PC-9 (cell line): ENCODE measurements at regions not wholly inside any gene's neighbourhood (a gene's known extent, or its start where the extent isn't known, plus 50 kb on each side); places are given as distances from the start of the nearest gene placed in this dataset.

Source experiments
- EZH2 ChIP-seq: fragments of 200-600 bp; sonication (generic); IDR thresholded peaks from 2 replicates; pipeline ENCODE4 v1.8.0; 2017; ENCODE audit warnings: antibody characterized with exemption, low read depth
- TF ChIP-seq, protein P1 (sequence below): fragments of 200-600 bp; sonication (generic); conservative IDR thresholded peaks from 2 replicates; pipeline ENCODE4 v1.6.1; 2017; ENCODE audit warnings: mixed run types, antibody characterized with exemption, mild to moderate bottlenecking, moderate library complexity

DNA sequence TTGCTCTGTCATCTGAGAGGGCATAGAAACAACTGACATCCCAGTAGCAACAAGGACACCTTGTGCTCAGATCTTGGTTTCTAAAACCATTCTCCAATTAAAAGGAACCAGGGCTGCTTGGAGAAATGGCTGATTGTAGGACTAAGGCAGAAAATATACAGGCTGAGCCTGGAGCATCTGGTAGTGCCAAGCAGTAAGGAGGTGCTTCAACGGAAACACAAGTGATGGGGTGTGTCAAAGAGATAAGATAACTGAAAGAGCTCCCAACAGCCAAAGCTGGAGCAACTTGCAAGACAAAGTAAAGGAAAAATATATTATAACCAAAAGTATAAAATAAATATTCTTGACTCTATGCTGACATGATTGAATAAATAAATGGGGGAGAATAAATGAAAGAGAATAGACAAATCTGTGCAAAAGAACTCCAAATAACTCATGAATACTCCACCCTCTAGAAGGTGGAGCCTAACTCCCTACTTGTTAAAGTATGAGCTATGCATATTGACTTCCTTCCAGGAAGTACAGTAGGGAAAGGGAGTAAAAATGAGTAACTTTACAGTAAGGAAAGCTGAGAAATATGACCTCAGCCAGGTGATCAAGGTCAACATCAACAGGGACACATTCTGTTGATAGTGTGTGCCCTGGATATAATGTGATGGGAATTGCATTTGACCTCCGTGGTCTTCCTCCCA lies 162.4 kb downstream of the NOC3L start:
- TF ChIP-seq, protein P1, sequence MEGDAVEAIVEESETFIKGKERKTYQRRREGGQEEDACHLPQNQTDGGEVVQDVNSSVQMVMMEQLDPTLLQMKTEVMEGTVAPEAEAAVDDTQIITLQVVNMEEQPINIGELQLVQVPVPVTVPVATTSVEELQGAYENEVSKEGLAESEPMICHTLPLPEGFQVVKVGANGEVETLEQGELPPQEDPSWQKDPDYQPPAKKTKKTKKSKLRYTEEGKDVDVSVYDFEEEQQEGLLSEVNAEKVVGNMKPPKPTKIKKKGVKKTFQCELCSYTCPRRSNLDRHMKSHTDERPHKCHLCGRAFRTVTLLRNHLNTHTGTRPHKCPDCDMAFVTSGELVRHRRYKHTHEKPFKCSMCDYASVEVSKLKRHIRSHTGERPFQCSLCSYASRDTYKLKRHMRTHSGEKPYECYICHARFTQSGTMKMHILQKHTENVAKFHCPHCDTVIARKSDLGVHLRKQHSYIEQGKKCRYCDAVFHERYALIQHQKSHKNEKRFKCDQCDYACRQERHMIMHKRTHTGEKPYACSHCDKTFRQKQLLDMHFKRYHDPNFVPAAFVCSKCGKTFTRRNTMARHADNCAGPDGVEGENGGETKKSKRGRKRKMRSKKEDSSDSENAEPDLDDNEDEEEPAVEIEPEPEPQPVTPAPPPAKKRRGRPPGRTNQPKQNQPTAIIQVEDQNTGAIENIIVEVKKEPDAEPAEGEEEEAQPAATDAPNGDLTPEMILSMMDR: no peak
- TF ChIP-seq EZH2: no peak
